Renal cortical epithelial cell (primary cell): ENCODE measurements at regions not wholly inside any gene's neighbourhood (a gene's known extent, or its start where the extent isn't known, plus 50 kb on each side); places are given as distances from the start of the nearest gene placed in this dataset.
"Not testable (repeated sequence)": the region's sequence is repeated elsewhere in the genome, so short reads cannot be mapped to it uniquely, and the experiment has no call there.

Experiments
- DNase-seq: peaks from one replicate; pipeline ENCODE4 v3.0.0-alpha.2; 2011; ENCODE audit warnings: low read depth

GRCh38 chr6:84821314-84821713 lies 56.9 kb upstream of the TBX18 start:
- not testable (repeated sequence) for DNase-seq

GRCh38 chr6:84816741-84817140 lies 52.3 kb upstream of the TBX18 start:
- DNase-seq = no peak

GRCh38 chr6:84815896-84816735 lies 51.7 kb upstream of the TBX18 start:
- DNase-seq = no peak
